GM08714 (cell line): ENCODE measurements at regions not wholly inside any gene's neighbourhood (a gene's known extent, or its start where the extent isn't known, plus 50 kb on each side); places are given as distances from the start of the nearest gene placed in this dataset.
"Not testable (repeated sequence)": the region's sequence is repeated elsewhere in the genome, so short reads cannot be mapped to it uniquely, and the experiment has no call there.

Experiments
- H3K4me3 ChIP-seq: fragments of 200-500 bp; sonication (Bioruptor generic); 2 replicates; pipeline ENCODE4 v1.5.1; 2014; ENCODE audit warnings: mild to moderate bottlenecking, low read length, inconsistent platforms
- ZNF274 ChIP-seq: IDR thresholded peaks from 2 replicates; pipeline ENCODE4 v1.6.1; 2012; ENCODE audit warnings: mild to moderate bottlenecking, low read depth, low read length

GRCh38 chr12:73950507-73950906, 587.1 kb upstream of the ATXN7L3B start:
- no peak for TF ChIP-seq ZNF274

GRCh38 chr12:73951956-73952703, 585.5 kb upstream of the ATXN7L3B start:
- no peak overlapping the region for H3K4me3 ChIP-seq
- no peak for TF ChIP-seq ZNF274

More at GRCh38 chr12:73950507-73950906, 587.1 kb upstream of the ATXN7L3B start:
- H3K4me3 ChIP-seq = no peak overlapping the region

GRCh38 chr12:73964641-73965040, 573.0 kb upstream of the ATXN7L3B start:
- no peak overlapping the region for H3K4me3 ChIP-seq
- TF ChIP-seq ZNF274 = no peak

- H3K4me3 ChIP-seq = no peak overlapping the region
- no peak for TF ChIP-seq ZNF274
Measured at GRCh38 chr12:73973486-73973885, 564.1 kb upstream of the ATXN7L3B start.

GRCh38 chr12:73984552-73984951, 553.1 kb upstream of the ATXN7L3B start:
- H3K4me3 ChIP-seq = no peak overlapping the region
- no peak for TF ChIP-seq ZNF274

GRCh38 chr12:73991138-73991537, 546.5 kb upstream of the ATXN7L3B start:
- H3K4me3 ChIP-seq = no peak overlapping the region
- TF ChIP-seq ZNF274 = no peak

GRCh38 chr12:73998894-73999293, 538.7 kb upstream of the ATXN7L3B start:
- TF ChIP-seq ZNF274 = no peak
- H3K4me3 ChIP-seq = no peak overlapping the region

- H3K4me3 ChIP-seq = no peak overlapping the region
- no peak for TF ChIP-seq ZNF274
Measured at GRCh38 chr12:74015118-74015517, 522.5 kb upstream of the ATXN7L3B start.

- not testable (repeated sequence) for H3K4me3 ChIP-seq
Measured at GRCh38 chr12:74016324-74016723, 521.3 kb upstream of the ATXN7L3B start.

- H3K4me3 ChIP-seq = no peak overlapping the region
- no peak for TF ChIP-seq ZNF274
Measured at GRCh38 chr12:74018849-74019248, 518.8 kb upstream of the ATXN7L3B start.

- TF ChIP-seq ZNF274 = no peak
- H3K4me3 ChIP-seq = no peak overlapping the region
Measured at GRCh38 chr12:74021937-74022336, 515.7 kb upstream of the ATXN7L3B start.

GRCh38 chr12:74031045-74031444, 506.6 kb upstream of the ATXN7L3B start:
- TF ChIP-seq ZNF274 = no peak
- no peak overlapping the region for H3K4me3 ChIP-seq

- no peak overlapping the region for H3K4me3 ChIP-seq
- no peak for TF ChIP-seq ZNF274
Measured at GRCh38 chr12:74033531-74033930, 504.1 kb upstream of the ATXN7L3B start.

- H3K4me3 ChIP-seq = not testable (repeated sequence)
Measured at GRCh38 chr12:74039138-74039537, 498.5 kb upstream of the ATXN7L3B start.

- H3K4me3 ChIP-seq = no peak overlapping the region
- TF ChIP-seq ZNF274 = no peak
Measured at GRCh38 chr12:74043343-74043742, 494.3 kb upstream of the ATXN7L3B start.

GRCh38 chr12:74049348-74049747, 488.3 kb upstream of the ATXN7L3B start:
- H3K4me3 ChIP-seq = no peak overlapping the region
- TF ChIP-seq ZNF274 = no peak
